ENCODE measurements at regions not wholly inside any gene's neighbourhood (a gene's known extent, or its start where the extent isn't known, plus 50 kb on each side); places are given as distances from the start of the nearest gene placed in this dataset.

DNA sequence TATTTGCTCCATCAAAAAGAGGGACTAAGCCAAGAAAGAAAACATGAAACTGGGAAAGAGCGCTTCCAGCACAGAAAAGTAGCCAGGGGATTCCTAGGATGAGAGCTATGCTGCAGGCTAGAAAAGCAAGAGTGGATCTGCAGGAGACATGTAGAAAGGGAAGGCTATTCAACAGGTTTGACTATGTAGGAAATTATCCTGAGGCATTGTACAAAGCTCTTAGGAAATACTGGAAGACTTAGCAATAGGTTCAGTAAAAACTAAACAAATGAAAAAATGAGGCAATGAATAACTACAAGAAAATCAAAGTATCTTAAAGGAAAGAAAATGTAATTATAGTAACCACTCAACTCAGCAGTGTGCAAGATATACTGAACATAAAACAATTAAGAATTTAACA is 178.7 kb upstream of the FOXN2 start:
- intact Hi-C loops (cut with micrococcal nuclease): no loop called here

DNA sequence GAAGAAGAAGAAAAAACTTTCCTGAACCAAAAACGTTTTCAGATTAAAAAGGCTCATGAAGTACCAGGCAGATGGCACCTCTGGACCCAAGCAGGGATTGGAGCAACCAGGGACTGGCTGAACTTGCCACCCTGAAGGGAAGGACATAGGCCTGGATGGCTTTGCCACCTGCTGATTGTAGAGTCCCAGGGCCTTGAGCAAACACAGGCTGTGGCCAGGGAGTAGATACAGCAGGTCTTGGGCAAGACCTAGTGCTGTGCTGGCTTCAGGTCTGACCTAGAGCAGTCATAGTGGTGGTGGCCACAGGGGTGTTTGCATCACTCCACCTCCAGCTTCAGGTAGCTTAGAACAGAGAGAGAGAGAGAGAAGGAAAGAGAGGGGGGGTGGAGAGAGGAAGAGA is 176.7 kb upstream of the FOXN2 start:
- intact Hi-C loops (cut with micrococcal nuclease): no loop called here

DNA sequence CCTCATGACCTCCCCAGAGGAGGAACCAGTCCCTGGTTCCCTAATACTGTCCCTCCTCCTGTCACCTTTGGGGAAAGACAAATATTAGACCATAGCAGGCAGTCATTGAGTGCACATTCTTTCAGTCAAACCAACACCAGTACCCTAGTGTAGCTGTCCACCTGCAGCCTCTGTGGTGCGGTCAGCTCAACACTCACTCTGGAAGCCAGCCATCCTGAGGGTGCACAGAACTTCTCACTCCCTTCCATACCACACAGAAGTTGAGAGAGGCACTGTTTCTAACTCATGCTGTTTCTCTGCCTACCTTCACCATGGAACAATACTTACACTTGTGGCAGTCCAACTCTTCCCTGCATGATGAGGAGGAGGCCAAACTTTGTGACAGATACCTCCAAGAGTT is 175.6 kb upstream of the FOXN2 start:
- intact Hi-C loops (cut with micrococcal nuclease): no loop called here

DNA sequence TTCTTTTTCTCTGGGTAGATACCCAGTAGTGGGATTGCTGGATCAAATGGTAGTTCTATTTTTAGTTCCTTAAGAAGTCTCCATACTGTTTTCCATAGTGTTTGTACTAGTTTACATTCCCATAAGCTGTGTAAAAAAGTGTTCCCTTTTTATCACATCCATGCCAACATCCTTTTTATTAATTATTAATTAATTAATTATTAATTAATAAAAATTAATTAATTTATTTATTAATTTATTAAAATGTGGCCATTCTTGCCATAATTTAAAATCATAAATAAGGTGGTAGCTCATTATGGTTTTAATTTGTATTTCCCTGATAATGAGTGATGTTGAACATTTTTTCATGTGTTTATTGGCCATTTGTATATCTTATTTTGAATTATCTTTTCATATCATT is 173.9 kb upstream of the FOXN2 start:
- intact Hi-C loops (cut with micrococcal nuclease): no loop called here

DNA sequence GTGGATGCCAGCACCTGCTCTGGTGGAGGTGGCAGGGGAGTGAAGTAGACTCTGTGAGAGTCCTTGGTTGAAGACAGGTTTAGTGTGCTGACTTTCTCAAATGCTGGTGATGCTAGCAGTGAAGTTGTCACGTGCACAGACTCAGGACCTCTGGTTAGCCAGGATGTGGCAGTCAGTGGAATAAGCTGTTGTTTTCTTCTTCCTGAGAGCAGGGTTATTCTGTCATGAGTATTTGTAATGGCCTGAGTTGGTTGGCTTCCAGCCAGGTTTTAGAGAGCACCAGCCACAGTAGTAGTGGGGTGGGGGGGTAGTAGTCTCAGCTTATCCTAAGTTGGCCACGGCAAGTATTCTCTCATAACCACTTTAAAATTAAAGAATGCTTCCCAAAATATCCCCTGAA is 169.7 kb upstream of the FOXN2 start:
- intact Hi-C loops (cut with micrococcal nuclease): no loop called here

DNA sequence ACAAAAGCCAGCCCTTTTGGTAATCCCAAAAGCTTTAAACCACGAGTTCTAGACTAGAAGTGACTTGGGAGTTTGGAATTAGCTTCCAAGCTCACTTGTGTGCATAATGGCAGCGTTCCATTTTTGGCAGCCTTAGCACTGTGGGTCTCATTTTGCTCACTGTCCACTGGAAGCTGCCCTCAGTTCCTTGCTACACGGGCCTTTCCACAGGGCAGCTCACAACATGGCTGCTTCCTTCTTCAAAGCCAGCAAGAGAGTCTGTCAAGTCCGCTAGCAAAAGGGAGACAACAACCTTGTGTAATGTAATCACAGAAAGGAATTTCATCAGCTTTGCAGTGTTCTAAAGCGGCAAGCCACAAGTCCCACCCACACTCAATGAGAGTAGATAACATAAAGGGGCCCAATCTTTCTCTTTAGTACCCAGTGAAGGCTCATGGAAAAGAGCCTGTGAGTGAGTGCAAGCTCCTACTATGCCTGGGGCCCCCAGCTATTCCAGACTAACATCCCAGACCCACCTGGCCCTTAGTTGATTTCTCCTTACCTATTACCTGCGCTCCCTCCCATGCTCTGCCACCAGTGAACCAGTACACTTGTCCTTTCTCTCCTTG is 168.5 kb upstream of the FOXN2 start:
- intact Hi-C loops (cut with micrococcal nuclease): no loop called here

DNA sequence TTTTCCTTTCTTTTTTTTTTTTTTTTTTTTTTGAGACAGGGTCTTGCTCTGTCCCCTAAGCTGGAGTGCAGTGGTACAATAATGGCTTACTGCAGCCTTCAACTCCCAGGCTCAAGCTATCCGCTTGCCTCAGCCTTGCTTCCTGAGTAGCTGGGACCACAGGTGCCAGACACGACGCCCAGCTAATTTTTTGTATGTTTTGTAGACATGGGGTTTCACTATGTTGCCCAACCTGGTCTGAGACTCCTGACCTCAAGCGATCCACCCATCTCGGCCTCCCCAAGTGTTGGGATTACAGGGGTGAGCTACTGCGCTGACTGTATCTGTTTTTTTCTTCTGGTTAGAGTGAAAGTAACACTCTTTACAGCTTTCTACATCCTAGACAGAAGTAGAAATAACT is 167.9 kb upstream of the FOXN2 start:
- intact Hi-C loops (cut with micrococcal nuclease): no loop called here

DNA sequence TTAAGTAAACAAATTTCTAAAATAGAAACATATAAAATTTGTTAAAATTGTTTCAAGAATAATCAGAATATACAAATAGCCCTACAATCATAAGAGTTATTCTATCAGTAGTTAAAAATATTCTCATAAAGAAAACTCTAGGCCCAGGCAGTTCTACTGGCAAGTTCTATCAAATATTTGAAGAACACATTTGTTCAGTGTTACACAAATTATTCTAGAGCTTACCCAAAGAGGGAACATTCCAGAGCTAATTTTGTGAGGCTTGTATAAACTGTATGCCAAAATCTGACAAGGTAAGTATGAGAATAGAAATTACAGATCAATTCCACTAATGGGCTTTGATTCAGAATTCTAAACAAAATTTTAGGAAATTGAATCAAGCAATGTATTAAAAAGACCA is 166.8 kb upstream of the FOXN2 start:
- intact Hi-C loops (cut with micrococcal nuclease): no loop called here

DNA sequence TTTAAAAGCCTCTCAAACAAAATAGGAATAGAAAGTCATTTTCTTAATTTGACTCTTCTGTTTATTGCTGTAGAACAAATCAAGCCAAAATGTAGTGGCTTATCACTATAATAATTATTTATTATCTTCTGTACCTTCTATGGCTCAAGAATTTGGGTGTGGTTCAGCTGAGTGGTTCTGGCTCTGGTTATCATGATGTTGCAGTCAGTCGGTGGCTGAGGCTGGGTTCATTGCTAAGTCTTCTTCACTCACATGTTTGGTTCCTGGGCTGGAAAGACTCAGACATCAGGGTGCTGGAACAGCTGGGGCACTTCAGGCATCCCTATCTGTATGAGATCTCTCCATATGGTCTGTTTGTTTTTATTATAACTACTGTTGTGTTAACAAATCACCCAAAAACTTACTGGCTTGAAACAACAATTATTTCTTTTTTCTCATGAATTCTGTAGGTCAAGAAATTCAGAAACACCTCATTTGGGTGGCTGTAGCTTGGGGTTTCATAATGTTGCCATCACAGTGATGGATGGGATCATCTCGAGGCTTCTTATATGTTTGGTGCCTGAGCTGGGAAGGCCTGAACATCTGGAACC is 165.5 kb upstream of the FOXN2 start:
- intact Hi-C loops (cut with micrococcal nuclease): no loop called here

DNA sequence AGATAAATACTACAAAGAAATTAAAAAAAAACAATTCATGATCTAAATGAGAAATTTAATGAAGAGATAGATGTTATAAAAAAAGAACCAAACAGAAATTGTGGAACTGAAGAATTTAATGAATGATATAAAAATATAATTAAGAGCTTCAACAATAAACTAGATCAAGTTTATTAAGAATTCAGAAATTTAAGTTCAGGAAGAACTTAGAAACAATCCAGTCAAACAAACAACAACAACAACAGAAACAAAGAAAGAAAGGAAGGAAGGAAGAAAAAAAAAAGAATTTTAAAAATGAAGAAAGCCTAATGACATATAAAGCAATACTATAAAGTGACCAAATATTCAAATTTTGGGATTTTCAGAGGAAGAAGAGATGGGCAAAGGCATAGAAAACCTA is 157.3 kb upstream of the FOXN2 start:
- intact Hi-C loops (cut with micrococcal nuclease): no loop called here

DNA sequence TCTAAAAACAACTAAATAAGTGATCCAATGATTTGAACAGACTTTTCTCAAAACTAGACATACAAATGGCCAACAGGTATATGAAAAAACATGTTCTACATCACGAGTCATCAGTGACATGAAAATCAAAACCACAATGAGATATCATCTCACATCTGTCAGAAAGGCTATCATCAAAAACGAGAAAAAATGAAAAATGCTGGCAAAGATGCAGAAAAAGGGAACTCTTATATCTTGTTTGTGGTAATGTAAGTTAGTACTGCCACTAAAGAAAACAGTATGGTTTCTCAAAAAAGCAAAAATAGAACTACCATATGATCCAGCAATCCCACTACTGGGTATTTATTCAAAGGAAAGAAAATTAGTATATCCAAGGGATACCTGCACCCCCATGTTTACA is 152.9 kb upstream of the FOXN2 start:
- intact Hi-C loops (cut with micrococcal nuclease): no loop called here

DNA sequence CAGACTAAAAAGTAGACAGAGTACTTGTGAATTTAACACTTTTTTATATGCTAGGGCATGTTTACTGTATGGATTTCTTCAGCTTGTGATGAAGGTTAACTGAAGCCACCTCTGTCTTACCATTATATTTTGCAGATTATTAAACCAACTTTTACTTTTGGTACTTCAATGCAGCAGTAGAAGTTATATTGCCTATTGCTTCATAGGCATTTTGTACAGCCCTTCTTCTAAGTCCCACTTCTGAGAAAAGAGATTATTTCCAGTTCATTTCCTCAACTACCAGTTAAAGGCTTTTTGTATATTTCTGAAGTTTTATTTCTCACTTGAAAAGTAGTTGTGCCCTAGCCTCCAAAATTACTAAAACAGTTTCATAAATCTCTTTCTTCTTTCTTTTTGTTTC is 151.7 kb upstream of the FOXN2 start:
- intact Hi-C loops (cut with micrococcal nuclease): no loop called here

DNA sequence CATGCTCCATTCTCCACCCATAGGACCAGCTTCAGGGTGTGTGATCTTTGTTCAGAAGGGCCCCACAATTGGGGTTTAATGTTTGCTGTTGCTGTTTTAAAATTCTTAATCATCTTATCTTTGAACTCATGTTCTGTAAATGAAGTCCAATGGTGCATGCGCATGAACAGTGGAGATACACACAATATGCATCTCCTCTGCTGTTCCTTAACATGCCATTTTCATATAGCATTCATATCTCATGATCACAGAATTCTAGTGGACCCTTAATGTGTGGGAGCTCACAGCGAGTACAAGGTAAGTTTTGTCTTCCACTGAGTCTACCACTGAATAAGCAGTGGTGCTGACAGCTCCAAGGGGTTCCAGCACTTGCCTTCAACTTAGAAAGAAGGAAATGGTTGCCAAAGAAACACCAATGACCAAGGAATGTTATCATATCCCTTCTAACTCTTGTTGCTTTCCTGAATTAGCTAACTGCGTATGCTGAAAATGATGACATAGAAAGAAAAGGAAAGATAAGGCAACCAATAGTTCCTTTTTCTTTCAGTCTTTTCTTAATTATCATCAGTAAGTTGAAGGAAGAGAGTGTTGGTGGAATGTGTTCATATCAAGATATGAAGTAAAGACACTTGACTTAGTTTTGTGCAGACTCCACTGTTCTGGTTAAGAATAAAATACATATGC is 149.3 kb upstream of the FOXN2 start:
- intact Hi-C loops (cut with micrococcal nuclease): no loop called here

DNA sequence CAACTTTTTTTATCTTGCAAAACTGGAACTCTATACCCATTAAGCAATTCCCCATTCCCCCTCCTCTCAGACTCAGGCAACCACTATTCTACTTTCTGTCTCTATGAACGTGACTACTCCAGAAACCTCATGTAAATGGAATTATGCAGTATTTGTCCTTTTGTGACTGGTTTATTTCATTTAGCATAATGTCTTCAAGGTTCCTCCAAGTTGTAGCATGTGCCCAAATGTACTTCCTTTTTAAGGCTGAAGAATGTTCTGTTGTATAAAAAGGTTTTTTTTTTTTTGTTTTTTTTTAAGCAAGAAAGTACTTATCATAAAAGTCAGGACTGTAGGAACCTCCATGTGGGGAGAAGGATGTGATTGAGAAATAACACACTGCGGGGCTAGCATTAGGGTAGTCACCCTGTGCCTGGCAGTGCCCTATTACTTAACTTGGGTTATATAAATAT is 145.3 kb upstream of the FOXN2 start:
- intact Hi-C loops (cut with micrococcal nuclease): no loop called here

DNA sequence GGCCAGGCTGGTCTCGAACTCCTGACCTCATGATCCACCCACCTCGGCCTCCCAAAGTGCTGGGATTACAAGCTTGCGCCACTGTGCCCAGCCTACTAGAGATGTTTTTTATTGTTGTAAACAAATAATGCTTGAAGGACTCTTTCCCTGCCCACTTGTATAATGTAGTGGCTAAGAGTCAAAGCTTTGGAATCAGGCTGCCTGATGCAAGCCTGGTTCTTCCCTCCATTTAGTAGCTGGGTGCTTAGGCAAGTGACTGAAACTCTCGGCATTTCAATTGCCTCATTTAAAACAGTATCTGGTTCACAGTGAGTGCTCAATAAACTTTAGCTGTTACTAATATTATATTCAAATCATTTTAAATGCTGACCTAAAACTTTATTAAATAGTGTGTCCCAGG is 144.2 kb upstream of the FOXN2 start:
- intact Hi-C loops (cut with micrococcal nuclease): no loop called here

DNA sequence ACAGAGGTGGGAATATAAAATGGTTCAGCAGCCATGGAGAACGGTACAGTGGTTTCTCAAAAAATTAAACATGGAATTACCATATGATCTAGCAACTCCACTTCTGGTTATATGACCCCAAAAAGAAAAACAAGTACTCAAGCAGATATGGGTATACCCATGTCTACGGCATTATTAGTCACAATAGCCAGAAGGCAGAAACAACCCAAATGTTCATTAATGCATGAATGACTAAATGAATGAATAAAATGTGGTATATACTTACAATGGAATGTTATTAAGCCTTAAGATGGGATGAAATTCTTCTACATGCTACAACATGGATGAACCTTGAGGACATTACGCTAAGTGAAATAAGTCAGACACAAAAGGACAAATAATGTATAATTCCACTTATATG is 141.3 kb upstream of the FOXN2 start:
- intact Hi-C loops (cut with micrococcal nuclease): no loop called here

DNA sequence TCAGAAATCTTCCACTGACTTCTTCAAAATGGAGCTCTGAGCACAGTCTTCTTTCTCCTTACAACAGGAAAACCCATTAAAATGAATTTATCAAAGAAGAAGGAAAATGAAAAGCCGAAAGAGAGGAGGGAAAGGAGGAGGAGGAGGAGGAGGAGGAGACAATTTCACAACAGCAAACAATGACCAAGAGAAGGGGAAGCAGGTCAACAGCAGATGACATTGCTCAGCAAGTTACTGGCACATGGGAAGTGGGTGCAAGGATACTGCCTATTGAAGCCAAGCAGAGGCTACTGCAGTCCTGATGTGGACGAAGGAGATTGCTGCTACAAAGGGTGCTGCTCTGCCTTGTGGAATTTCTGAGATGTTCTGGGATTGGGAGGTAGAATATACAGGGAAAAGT is 140.0 kb upstream of the FOXN2 start:
- intact Hi-C loops (cut with micrococcal nuclease): no loop called here

DNA sequence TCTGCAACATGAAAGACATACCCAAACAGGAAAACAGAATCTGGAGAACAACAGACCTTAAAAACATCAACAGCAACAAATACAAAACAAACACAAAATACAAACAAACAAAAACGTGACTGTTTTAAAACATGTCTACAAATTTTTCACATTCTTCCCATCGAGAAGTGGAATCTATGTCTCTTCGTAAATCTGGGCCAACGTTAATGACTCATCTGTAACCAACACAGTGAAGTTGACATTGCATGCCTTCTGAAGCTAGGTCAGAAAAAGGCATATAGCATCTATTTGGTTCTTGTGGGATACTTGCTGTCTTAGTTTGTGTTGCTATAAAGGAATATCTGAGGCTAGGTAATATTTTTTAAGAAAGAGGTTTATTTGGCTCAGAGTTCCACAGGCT is 139.2 kb upstream of the FOXN2 start:
- intact Hi-C loops (cut with micrococcal nuclease): no loop called here

DNA sequence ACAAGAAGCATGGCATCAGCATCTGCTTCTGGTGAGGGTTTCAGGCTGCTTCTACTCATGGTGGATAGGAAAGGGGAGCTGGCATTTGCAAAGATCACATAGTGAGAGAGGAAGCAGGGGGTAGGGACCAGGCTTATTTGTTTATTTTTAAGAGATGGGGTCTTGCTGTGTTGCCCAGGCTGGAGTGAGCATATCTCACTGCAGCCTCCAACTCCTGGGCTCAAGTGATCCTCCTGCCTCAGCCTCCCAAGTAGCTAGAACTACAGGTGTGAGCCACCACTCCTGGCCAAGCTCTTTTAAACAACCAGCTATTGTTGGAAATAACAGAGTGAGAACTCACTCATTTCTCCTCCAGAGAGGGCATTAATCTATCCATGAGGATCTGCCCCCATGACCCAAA is 138.8 kb upstream of the FOXN2 start:
- intact Hi-C loops (cut with micrococcal nuclease): no loop called here

DNA sequence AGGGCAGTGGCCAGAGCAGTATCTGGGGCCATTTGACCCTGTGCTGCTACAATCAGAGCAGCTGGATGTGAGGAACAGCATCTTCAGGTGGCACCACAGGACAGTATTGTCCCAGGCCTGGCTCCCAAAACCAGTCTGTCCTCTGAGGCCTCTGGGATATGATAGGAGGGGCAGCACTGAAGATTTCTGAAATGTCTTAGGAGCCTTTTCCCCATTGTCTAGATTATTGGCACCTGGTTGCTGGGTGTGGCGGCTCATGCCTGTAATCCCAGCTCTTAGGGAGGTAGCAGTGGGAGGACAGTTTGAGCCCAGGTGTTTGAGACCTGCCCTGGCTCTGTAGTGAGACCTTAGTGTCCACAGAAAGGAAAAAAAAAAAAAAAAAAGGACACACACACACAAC is 137.6 kb upstream of the FOXN2 start:
- intact Hi-C loops (cut with micrococcal nuclease): no loop called here

DNA sequence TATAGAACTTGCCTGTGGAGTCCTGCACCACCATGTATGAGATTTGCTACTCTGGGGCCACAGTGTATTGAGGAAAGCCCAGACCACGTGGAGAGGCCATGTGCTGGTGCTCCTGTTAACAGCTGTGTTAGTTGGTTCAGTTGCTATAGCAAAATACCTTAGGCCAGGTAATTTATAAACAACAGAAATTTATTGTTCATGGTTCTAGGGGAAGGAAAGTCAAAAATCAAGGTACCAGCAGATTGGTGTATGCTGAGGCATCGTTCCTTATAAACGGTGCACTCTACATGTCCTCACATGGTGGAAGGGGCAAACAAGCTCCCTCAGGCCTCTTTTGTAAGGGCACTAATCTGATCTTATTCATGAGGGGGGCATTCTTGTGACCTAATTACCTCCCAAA is 135.9 kb upstream of the FOXN2 start:
- intact Hi-C loops (cut with micrococcal nuclease): no loop called here

DNA sequence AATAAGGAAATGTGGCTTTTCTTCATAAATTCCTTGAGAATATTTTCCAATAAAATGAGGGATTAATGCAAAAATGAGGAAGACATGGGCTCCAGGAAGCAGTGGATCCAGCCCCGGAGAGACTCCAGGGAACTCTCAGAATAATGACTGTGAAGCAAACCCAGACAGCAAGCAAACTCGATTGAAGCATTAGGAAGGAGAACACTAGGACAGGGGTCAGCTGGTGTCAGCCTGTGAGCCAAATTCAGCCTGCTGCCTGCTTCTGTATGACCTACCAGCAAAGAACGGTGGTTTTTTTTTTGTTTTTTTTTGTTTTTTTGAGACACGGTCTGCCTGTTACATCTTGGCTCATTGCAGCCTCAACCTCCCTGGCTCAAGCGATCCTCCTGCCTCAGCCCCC is 133.9 kb upstream of the FOXN2 start:
- intact Hi-C loops (cut with micrococcal nuclease): no loop called here

DNA sequence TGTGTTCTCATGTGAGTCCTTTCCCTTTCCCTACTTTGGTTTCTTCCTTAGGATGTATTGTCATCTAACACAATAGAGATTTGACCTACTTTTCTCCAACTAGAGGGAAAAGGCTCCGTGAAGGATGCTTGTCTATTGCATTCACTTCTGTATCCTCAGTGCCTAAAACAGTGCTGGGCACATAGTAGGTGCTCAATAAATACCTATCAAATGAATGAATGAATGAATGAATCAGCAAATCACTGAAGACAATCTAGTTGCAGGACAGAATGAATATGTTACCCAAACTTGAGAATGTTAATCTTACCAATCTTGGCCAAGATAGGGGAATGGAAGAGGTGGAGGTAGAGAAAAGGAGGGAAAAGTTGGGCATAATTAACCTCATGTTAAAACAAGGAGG is 131.2 kb upstream of the FOXN2 start:
- intact Hi-C loops (cut with micrococcal nuclease): no loop called here

All from T-helper 2 cell treated with Interferon-gamma antibody and Interleukin-4, amounts not matched to agents 100 ng/mL and 5 ng/mL, for 36 hours (primary cell).